Vagina (tissue), 2 donors: ENCODE measurements at regions not wholly inside any gene's neighbourhood (a gene's known extent, or its start where the extent isn't known, plus 50 kb on each side); places are given as distances from the start of the nearest gene placed in this dataset.
"Not testable (repeated sequence)": the region's sequence is repeated elsewhere in the genome, so short reads cannot be mapped to it uniquely, and the experiment has no call there.

Source experiments
- DNase-seq, 2 donors: peaks; one replicate each; pipeline ENCODE4 v3.0.0-alpha.2; 2017; ENCODE audit errors: extremely low spot score in 2 of 2
- H3K27ac ChIP-seq: fragments of 200-600 bp; sonication (generic); one replicate; pipeline ENCODE4 v1.5.1; 2019
- H3K27me3 ChIP-seq: fragments of 200-600 bp; sonication (generic); one replicate; pipeline ENCODE4 v1.5.1; 2019
- H3K36me3 ChIP-seq, 2 donors: fragments of 200-600 bp; sonication (generic); one replicate each; pipeline ENCODE4 v1.5.1; 2017 to 2019
- H3K4me1 ChIP-seq: fragments of 200-600 bp; sonication (generic); one replicate; pipeline ENCODE4 v1.5.1; 2019
- H3K4me3 ChIP-seq, 2 donors: fragments of 200-600 bp; sonication (generic); 1 replicate in 1 of 2; 2 replicates in 1 of 2; pipeline ENCODE4 v1.5.1; 2016 to 2019
- H3K9me3 ChIP-seq: fragments of 200-600 bp; sonication (generic); one replicate; pipeline ENCODE4 v1.5.1; 2019
- POLR2A ChIP-seq, 2 donors: fragments of 450-650 bp; IDR thresholded peaks; one replicate each; pipeline ENCODE4 v1.6.1; 2017; ENCODE audit warnings: antibody characterized with exemption in 2 of 2, mild to moderate bottlenecking in 2 of 2, moderate library complexity in 2 of 2
- POLR2AphosphoS5 ChIP-seq, 2 donors: sonication (generic); formaldehyde crosslinking; IDR thresholded peaks; one replicate each; pipeline ENCODE4 v1.9.0; 2017; ENCODE audit warnings: antibody characterized with exemption in 2 of 2, mild to moderate bottlenecking in 2 of 2, low read depth in 1 of 2; ENCODE audit not compliant: insufficient read depth in 1 of 2
- intact Hi-C: fragments of 100-400 bp; cut with DNase I; formaldehyde crosslinking; loops from one replicate; pipeline ENCODE4 v1.15.1; 2023
- TF ChIP-seq, protein P1 (sequence below), 3 experiments: fragments of 450-650 bp in 2 of 3; fragments of 200-600 bp in 1 of 3; sonication (generic) in 1 of 3; IDR thresholded peaks; one replicate each; pipeline ENCODE4 v1.5.1; 2017 to 2019; ENCODE audit warnings: antibody characterized with exemption in 3 of 3, mild to moderate bottlenecking in 2 of 3, moderate library complexity in 2 of 3

- intact Hi-C loops: no loop called here
- no peak for DNase-seq
- Histone ChIP-seq H3K4me3 (no peak overlapping the region), H3K9me3 (no peaks in the 10 kb centered on the region), H3K4me1 (no peaks in the 10 kb centered on the region), H3K27me3 (no peaks in the 10 kb centered on the region), H3K36me3 (no peaks in the 10 kb centered on the region), H3K27ac (no peak overlapping the region)
- TF ChIP-seq POLR2AphosphoS5 (IDR thresholded peaks at IDR 0.05; ENCODE audit: insufficient read depth in 1 of 2, low read depth in 1 of 2): no peak
- TF ChIP-seq, protein P1, sequence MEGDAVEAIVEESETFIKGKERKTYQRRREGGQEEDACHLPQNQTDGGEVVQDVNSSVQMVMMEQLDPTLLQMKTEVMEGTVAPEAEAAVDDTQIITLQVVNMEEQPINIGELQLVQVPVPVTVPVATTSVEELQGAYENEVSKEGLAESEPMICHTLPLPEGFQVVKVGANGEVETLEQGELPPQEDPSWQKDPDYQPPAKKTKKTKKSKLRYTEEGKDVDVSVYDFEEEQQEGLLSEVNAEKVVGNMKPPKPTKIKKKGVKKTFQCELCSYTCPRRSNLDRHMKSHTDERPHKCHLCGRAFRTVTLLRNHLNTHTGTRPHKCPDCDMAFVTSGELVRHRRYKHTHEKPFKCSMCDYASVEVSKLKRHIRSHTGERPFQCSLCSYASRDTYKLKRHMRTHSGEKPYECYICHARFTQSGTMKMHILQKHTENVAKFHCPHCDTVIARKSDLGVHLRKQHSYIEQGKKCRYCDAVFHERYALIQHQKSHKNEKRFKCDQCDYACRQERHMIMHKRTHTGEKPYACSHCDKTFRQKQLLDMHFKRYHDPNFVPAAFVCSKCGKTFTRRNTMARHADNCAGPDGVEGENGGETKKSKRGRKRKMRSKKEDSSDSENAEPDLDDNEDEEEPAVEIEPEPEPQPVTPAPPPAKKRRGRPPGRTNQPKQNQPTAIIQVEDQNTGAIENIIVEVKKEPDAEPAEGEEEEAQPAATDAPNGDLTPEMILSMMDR (IDR thresholded peaks at IDR 0.05): no peak
- no peak for TF ChIP-seq POLR2A (IDR thresholded peaks at IDR 0.05)
These were observed 389.1 kb upstream of the ST8SIA4 start for GRCh38 chr5:101292199-101292598.

DNA sequence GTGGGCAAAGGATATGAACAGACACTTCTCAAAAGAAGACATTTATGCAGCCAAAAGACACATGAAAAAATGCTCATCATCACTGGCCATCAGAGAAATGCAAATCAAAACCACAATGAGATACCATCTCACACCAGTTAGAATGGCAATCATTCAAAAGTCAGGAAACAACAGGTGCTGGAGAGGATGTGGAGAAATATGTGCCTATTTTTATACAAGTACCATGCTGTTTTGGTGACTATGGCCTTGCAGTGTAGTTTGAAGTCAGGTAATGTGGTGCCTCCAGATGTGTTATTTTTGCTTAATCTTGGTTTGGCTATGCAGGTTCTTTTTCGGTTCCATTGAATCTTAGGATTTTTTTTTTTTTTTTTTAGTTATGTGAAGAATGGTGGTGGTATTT is 387.7 kb upstream of the ST8SIA4 start:
- H3K9me3 ChIP-seq, H3K27me3 ChIP-seq, H3K4me1 ChIP-seq, intact Hi-C loops, H3K27ac ChIP-seq, H3K36me3 ChIP-seq, H3K4me3 ChIP-seq, DNase-seq: not testable (repeated sequence)

- Histone ChIP-seq H3K27ac (no peak overlapping the region), H3K27me3 (no peaks in the 10 kb centered on the region), H3K9me3 (no peaks in the 10 kb centered on the region), H3K4me1 (no peaks in the 10 kb centered on the region), H3K36me3 (no peaks in the 10 kb centered on the region), H3K4me3 (no peak overlapping the region)
- intact Hi-C loops: no loop called here
- TF ChIP-seq POLR2A (IDR thresholded peaks at IDR 0.05) (no peak), POLR2AphosphoS5 (IDR thresholded peaks at IDR 0.05; ENCODE audit: insufficient read depth in 1 of 2, low read depth in 1 of 2) (no peak)
- TF ChIP-seq, protein P1 (IDR thresholded peaks at IDR 0.05): no peak
- DNase-seq: no peak
These were observed 385.6 kb upstream of the ST8SIA4 start for GRCh38 chr5:101288633-101289032.

GRCh38 chr5:101284736-101285375 is 381.8 kb upstream of the ST8SIA4 start:
- intact Hi-C loops: no loop called here
- Histone ChIP-seq H3K4me1 (no peaks in the 10 kb centered on the region), H3K27ac (no peak overlapping the region), H3K36me3 (no peaks in the 10 kb centered on the region), H3K27me3 (no peaks in the 10 kb centered on the region), H3K9me3 (no peaks in the 10 kb centered on the region), H3K4me3 (no peak overlapping the region)
- TF ChIP-seq, protein P1 (IDR thresholded peaks at IDR 0.05): no peak
- no peak for TF ChIP-seq POLR2A (IDR thresholded peaks at IDR 0.05)
- TF ChIP-seq POLR2AphosphoS5 (IDR thresholded peaks at IDR 0.05; ENCODE audit: insufficient read depth in 1 of 2, low read depth in 1 of 2): no peak
- no peak for DNase-seq

GRCh38 chr5:101283938-101284337 is 380.9 kb upstream of the ST8SIA4 start:
- H3K27me3 ChIP-seq, intact Hi-C loops, H3K36me3 ChIP-seq, H3K27ac ChIP-seq, H3K4me1 ChIP-seq, H3K4me3 ChIP-seq, H3K9me3 ChIP-seq, DNase-seq: not testable (repeated sequence)

- no peak for DNase-seq
- no peak for TF ChIP-seq POLR2A (IDR thresholded peaks at IDR 0.05)
- TF ChIP-seq, protein P1 (IDR thresholded peaks at IDR 0.05): no peak
- TF ChIP-seq POLR2AphosphoS5 (IDR thresholded peaks at IDR 0.05; ENCODE audit: insufficient read depth in 1 of 2, low read depth in 1 of 2): no peak
- H3K4me1 ChIP-seq: no peaks in the 10 kb centered on the region
- H3K4me3 ChIP-seq: no peak overlapping the region
- H3K9me3 ChIP-seq: no peaks in the 10 kb centered on the region
- H3K27ac ChIP-seq: no peak overlapping the region
- no peaks in the 10 kb centered on the region for H3K27me3 ChIP-seq
- intact Hi-C loops: no loop called here
- H3K36me3 ChIP-seq: no peaks in the 10 kb centered on the region
These were observed 375.8 kb upstream of the ST8SIA4 start for GRCh38 chr5:101278917-101279316.
